Loucy (cell line): ENCODE measurements at regions not wholly inside any gene's neighbourhood (a gene's known extent, or its start where the extent isn't known, plus 50 kb on each side); places are given as distances from the start of the nearest gene placed in this dataset.

Source experiments
- H2AFZ ChIP-seq: fragments of 200-600 bp; sonication (generic); 2 replicates; pipeline ENCODE4 v1.6.0; 2016; ENCODE audit warnings: antibody characterized with exemption, mild to moderate bottlenecking, low read length, moderate library complexity
- H3F3A ChIP-seq: fragments of 200-600 bp; 2 replicates; pipeline ENCODE4 v1.6.0; 2016; ENCODE audit warnings: antibody characterized with exemption, low read depth, mild to moderate bottlenecking
- H3K27me3 ChIP-seq: fragments of 200-600 bp; sonication (generic); 2 replicates; pipeline ENCODE4 v1.6.1; 2014; ENCODE audit warnings: low read length, mild to moderate bottlenecking; ENCODE audit not compliant: insufficient read depth, poor library complexity, severe bottlenecking
- H3K36me3 ChIP-seq: fragments of 200-600 bp; sonication (generic); 2 replicates; pipeline ENCODE4 v1.6.1; 2016; ENCODE audit warnings: low read length; ENCODE audit not compliant: insufficient read depth
- H3K4me1 ChIP-seq: fragments of 200-600 bp; sonication (generic); 2 replicates; pipeline ENCODE4 v1.5.1; 2014; ENCODE audit warnings: low read length, mild to moderate bottlenecking; ENCODE audit not compliant: insufficient read depth, poor library complexity, severe bottlenecking
- H3K4me2 ChIP-seq: fragments of 200-600 bp; sonication (generic); 2 replicates; pipeline ENCODE4 v1.6.0; 2014; ENCODE audit warnings: antibody characterized with exemption, low read length, low read depth, mild to moderate bottlenecking; ENCODE audit not compliant: poor library complexity, severe bottlenecking
- H3K4me3 ChIP-seq: fragments of 200-600 bp; sonication (generic); 2 replicates; pipeline ENCODE4 v1.5.1; 2014; ENCODE audit warnings: low read length, mild to moderate bottlenecking, mixed read lengths; ENCODE audit not compliant: poor library complexity, severe bottlenecking
- H3K79me2 ChIP-seq: fragments of 200-600 bp; sonication (generic); 2 replicates; pipeline ENCODE4 v1.6.1; 2014; ENCODE audit warnings: low read length; ENCODE audit not compliant: insufficient read depth
- H3K9ac ChIP-seq: fragments of 200-600 bp; sonication (generic); 2 replicates; pipeline ENCODE4 v1.6.0; 2014; ENCODE audit warnings: mild to moderate bottlenecking, low read depth, low read length, moderate library complexity; ENCODE audit not compliant: poor library complexity, severe bottlenecking
- H3K9me2 ChIP-seq: fragments of 200-600 bp; sonication (generic); replicated peaks from 2 replicates; pipeline ENCODE4 v1.6.1; 2016; ENCODE audit warnings: low read depth, low read length, mixed read lengths
- H3K9me3 ChIP-seq: fragments of 200-600 bp; sonication (generic); 2 replicates; pipeline ENCODE4 v1.6.1; 2014; ENCODE audit warnings: mild to moderate bottlenecking, antibody characterized with exemption, low read length, low read depth; ENCODE audit not compliant: insufficient read depth
- H4K20me1 ChIP-seq: fragments of 200-600 bp; sonication (generic); 2 replicates; pipeline ENCODE4 v1.6.0; 2014; ENCODE audit warnings: antibody characterized with exemption, low read length, mild to moderate bottlenecking; ENCODE audit not compliant: insufficient read depth, poor library complexity, severe bottlenecking
- CTCF ChIP-seq: fragments of 200-600 bp; sonication (generic); conservative IDR thresholded peaks from 2 replicates; pipeline ENCODE4 v1.5.1; 2014; ENCODE audit warnings: mild to moderate bottlenecking, antibody characterized with exemption, low read length
- EZH2phosphoT487 ChIP-seq: fragments of 200-600 bp; IDR thresholded peaks from 2 replicates; pipeline ENCODE4 v1.6.1; 2018; ENCODE audit warnings: antibody characterized with exemption, mild to moderate bottlenecking, moderate library complexity, borderline replicate concordance

GRCh38 chr5:68922172-68922987 is 171.4 kb upstream of the SLC30A5 start:
- Histone ChIP-seq H2AFZ (no peak overlapping the region), H3F3A (no peaks in the 10 kb centered on the region), H3K4me2 (no peak overlapping the region), H3K36me3 (no peaks in the 10 kb centered on the region), H3K9ac (no peak overlapping the region), H3K9me2 (no peaks in the 10 kb centered on the region), H3K4me1 (no peaks in the 10 kb centered on the region), H3K9me3 (no peaks in the 10 kb centered on the region), H3K4me3 (no peak overlapping the region), H3K79me2 (no peaks in the 10 kb centered on the region), H3K27me3 (no peaks in the 10 kb centered on the region), H4K20me1 (no peaks in the 10 kb centered on the region)
- TF ChIP-seq EZH2phosphoT487: no peak
- no peak for TF ChIP-seq CTCF

DNA sequence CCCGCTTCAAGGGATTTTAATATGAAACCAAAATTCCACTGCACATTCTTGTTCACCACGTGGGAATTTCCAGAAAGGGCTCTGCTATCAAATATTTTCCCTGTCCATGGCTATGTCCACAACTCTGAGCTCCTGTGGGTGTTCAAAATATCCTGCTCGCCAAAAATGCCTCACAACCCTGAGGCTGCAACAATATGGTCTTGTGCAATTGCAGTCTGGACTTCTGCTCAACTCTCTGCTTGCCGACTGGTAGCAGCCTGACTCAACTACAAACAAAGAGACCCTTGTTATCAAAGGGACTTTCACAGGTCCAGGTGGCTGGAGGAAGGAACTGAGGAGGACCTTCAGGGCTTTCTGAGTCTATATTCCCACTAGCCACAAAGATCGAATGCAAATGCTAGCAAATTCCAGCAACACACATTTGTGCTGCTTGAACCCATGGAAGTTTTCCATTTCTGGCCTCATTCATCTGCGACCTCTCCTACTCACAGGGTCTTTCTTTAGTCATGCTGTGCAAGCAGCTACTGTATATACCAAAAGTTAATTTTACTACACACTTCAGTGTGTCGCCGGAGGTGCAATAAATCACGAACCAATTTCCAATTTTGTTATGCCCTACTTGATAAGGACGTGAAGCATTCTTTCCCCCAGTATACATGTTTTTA is 169.2 kb upstream of the SLC30A5 start:
- no peak overlapping the region for H2AFZ ChIP-seq
- no peak for TF ChIP-seq EZH2phosphoT487
- TF ChIP-seq CTCF: no peak

GRCh38 chr5:68928617-68929302 is 165.1 kb upstream of the SLC30A5 start:
- Histone ChIP-seq H3K9ac (no peak overlapping the region), H3K36me3 (no peaks in the 10 kb centered on the region), H3K4me2 (peak overlapping the region; percentile 43), H3K4me3 (no peak overlapping the region), H3K9me3 (peaks cover 29% of the 10 kb centered on the region), H3K79me2 (no peaks in the 10 kb centered on the region), H2AFZ (no peak overlapping the region), H3K27me3 (no peaks in the 10 kb centered on the region), H3F3A (no peaks in the 10 kb centered on the region), H3K9me2 (no peaks in the 10 kb centered on the region), H3K4me1 (peaks cover 10% of the 10 kb centered on the region), H4K20me1 (no peaks in the 10 kb centered on the region)
- TF ChIP-seq EZH2phosphoT487 (no peak), CTCF (no peak)

More for the DNA sequence above, 169.2 kb upstream of the SLC30A5 start:
- Histone ChIP-seq H3K9ac (no peak overlapping the region), H3K9me2 (no peaks in the 10 kb centered on the region), H3F3A (no peaks in the 10 kb centered on the region), H3K4me3 (no peak overlapping the region), H3K27me3 (no peaks in the 10 kb centered on the region), H3K36me3 (no peaks in the 10 kb centered on the region), H4K20me1 (no peaks in the 10 kb centered on the region), H3K4me1 (peaks cover 6% of the 10 kb centered on the region), H3K9me3 (no peaks in the 10 kb centered on the region), H3K79me2 (no peaks in the 10 kb centered on the region), H3K4me2 (no peak overlapping the region)
